ENCODE measurements at regions not wholly inside any gene's neighbourhood (a gene's known extent, or its start where the extent isn't known, plus 50 kb on each side); places are given as distances from the start of the nearest gene placed in this dataset.
"Not testable (repeated sequence)": the region's sequence is repeated elsewhere in the genome, so short reads cannot be mapped to it uniquely, and the experiment has no call there.

DNA sequence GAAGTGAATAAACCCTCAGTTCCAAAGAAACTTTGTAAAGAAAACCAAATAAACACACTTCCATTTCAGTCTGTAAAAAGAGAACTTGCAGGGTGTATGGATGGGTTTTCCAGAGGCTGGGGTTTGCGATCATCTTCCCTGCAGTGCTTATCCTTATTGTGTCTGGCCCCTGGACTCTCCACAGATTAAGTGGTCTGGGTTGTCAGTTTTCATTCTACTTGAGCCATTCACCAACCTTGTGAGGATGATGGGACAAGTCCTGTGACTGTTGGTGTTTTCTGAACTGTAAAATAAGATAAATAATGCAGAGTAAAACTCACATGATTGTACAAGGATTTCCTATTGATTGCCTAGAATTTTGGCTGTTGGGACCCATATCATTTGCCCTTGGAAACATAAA, 166.1 kb upstream of the MOCS2 start:
- DNase-seq (ENCODE audit: low spot score): no peak

DNA sequence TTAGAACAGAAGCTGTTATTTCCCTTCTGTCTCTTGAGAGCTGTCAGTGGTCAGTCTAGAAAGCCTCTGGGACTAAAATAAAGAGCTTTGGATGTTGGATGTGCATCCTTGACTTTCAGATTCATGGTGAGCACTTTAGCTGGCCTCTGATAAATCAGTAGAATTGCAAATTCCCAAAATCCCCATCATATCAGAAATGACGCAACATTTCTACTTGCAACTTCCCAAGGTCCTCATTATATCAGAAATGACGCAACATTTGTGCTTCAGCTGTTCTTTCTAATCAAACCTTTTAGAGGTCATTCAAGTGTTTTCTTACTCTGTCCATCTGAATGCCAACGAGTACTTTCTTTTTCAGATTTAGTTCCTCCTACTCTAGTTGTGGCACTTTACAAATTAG, 167.3 kb upstream of the MOCS2 start:
- no peak for DNase-seq (ENCODE audit: low spot score)

DNA sequence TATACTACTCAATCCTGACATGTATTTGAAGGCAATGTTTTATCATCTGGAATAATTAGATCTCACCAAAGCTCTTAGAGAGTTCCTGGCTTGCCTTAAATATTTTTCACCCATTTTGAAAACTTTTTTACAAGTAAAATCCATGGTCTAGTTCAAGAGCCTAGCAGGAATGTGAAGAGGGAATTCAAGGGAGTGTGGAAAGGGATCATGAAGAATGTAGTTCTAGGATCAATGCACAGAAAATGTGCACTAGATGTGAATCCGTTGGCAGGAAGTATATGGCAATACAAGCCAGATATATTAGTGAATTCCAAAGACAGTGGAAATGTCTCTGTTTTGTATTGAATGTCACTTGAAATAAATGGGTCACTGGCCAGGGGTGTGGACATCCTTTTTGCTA, 167.9 kb upstream of the MOCS2 start:
- DNase-seq (ENCODE audit: low spot score): no peak

DNA sequence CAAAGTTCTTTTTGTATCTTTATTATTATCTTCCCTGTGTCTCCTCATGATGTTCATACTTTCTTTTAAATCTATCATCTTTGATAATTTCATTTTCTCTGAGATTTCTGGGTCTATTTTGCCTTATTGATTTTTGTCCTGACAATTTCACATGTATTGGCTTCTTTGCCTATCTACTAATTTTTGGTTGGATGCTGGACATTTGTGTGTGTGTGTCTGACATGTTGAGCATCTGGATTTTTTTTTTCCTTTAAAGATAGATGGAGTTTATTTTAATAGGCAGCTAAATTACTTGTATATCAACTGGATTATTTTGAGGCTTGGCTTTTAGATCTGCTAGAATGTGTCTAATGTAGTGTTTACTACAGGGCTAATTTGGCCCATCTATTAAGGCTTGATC, 178.0 kb upstream of the MOCS2 start:
- DNase-seq (ENCODE audit: low spot score): no peak

DNA sequence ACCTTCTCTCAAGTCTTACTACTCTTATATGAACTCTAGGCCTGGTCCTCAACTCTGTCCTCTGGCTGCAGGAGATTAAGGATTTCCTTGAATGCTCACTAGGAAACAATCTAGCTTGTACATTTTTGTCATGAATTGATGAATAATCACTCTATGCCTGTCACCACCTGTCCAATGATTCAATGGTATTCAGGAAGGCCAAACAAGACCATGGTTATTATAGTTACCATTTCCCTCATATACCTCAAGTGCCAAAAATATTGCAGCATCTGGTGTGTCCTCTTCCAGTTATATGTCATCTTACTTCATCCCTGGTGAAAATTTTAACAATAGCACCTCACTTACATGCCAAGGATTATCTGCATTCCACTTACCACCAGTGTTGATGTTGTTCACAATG, 179.0 kb upstream of the MOCS2 start:
- no peak for DNase-seq (ENCODE audit: low spot score)

DNA sequence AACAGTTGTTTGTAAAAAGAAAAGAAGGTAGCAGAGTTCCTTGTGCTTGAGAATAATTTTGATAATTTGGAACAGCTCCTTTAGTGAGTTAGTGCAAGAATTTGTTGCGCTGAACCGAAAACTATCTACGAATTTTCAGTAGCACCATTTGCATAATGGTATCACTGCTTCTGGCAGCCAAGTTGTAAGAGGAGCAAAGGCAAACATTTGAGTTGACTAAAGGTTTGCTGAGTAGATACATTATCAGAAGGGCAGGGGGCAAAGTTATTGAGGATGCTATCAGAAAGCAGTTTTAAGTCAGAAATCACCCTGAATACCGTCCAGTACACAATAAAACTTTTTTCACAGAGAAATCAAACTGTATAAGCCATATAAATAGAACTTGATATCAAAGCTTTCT, 181.5 kb upstream of the MOCS2 start:
- DNase-seq (ENCODE audit: low spot score): peak; percentile 4

DNA sequence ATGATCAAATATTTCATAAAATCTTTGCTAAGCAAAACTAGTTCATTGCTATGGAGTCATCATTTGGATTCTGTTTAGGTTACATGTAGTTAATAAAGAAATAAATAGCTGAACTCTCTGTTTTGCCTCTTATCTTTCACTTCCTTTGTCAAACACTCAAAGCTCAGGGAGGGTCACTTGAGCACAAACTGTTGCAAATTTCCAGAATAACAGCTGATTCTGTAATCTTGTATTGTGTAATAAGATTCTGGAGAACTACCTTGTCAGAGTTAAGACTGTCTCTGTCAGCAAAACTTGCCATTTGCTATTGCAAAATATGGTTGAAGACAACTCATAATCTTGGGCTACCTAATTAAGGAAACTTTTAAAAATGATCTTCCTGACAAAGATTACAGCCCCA, 182.0 kb upstream of the MOCS2 start:
- DNase-seq (ENCODE audit: low spot score): no peak

DNA sequence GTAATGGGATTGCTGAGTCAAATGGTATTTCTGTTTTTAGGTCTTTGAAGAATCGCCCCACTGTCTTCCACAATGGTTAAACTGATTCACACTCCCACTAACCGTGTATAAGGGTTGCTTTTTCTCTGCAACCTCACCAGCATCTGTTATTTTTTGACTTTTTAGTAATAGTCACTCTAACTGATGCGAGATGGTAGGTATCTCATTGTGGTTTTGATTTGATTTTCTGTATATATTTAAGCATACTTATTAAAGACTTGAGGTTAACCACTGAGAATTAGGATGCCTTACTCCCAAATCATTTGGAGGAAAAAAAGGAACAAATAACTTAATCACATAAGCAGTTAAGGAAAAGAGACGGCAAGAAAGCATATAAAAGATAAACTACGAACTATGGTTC, 181.6 kb upstream of the FST start:
- no peak for DNase-seq (ENCODE audit: low spot score)

DNA sequence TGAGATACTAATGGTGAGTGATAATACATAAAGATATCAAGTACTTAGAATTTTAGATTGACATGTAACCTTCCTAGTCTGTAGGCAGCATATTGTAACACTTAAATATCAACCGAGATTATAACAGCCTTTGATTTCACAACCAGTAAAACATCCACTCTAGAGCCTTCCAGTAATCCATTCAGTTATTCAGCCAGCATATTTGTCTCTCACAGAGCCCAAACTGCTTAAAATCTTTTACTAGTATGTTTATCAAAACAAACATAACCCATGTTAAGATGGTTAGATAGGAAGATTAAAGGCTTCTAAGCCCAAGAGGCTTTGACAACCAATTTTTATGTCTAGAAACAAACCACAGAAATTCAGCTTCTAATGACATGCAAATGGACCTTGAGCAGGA, 177.9 kb upstream of the FST start:
- DNase-seq (ENCODE audit: low spot score): no peak

DNA sequence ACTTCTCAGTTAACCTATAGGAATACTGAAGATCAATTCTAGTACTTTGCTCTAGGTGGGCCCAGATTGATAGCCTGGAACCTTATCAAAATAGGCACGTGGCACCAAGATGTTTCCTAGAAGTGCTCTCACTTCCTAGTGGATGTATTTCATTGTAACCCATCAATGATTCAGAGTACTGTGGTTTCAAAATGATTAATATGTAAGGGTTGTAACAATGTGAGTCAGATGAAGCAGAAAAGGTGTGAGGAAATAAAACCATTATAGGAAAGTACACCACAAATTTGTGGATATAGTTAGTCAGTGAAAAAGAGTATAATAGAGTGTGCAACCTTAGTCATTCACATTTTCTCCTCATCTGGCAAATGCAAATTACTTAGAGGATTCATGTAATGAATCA, 177.3 kb upstream of the FST start:
- DNase-seq (ENCODE audit: low spot score): no peak

DNA sequence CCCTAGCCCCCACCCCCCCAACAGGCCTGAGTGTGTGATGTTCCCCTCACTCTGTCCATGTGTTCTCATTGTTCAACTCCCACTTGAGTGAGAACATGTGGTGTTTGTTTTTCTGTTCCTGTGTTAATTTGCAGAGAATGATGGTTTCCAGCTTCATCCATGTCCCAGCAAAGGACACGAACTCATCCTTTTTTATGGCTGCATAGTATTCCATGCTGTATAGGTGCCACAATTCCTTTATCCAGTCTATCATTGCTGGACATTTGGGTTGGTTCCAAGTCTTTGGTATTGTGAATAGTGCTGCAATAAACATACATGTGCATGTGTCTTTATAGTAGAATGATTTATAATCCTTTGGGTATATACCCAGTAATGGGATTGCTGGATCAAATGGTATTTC, 175.1 kb upstream of the FST start:
- DNase-seq (ENCODE audit: low spot score): not testable (repeated sequence)

DNA sequence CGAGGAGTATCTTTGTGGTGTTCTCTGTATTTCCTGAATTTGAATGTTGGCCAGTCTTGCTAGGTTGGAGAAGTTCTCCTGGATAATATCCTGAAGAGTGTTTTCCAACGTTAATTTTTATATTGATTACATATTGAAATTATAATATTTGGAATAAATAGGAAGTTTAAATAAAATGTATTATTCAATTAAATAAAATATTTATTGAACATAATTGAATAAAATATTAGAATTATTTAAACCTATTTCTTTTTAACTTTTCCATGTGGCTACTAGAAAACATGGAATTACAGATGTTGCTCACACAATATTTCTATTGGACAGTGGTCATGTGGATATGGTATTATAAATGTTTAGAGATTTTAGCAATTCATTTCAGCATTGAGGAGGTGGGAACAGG, 170.8 kb upstream of the FST start:
- DNase-seq (ENCODE audit: low spot score): no peak

DNA sequence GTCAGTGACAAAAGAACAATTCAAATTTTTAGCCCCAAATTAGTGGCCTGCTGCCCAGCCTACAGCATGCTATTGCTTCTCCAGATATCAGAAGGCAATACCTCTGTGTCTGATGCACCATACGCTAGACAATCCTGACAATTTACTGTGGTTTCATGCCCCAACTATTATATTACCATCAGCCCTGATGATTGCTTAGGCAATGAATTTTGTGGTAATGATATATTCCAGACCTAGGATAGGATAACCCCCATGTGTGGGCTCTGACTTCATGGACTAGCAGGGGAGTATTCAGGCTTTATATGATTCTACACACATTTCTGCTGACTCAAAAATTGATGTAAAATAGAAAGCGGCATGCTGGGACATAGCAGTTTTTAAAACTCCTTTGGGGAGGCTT, 168.7 kb upstream of the FST start:
- no peak for DNase-seq (ENCODE audit: low spot score)

DNA sequence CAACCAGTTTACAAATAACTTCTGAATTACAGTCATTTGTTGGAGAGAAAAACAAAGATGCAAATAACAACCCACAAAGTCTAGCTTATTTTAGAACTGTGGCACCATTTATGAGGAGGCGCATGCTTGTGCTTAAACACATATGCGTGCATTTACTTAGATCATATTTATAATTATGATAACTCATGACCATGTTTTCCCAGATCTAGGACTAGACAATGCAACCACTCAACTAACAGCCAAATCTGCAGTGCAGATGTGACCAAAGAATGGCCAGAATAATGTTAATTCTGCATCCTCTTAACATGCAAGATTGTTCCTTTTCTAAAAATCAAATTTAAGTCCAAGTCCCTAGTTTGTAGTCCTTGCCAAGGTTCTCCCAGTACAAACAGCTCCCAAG, 167.3 kb upstream of the FST start:
- no peak for DNase-seq (ENCODE audit: low spot score)

DNA sequence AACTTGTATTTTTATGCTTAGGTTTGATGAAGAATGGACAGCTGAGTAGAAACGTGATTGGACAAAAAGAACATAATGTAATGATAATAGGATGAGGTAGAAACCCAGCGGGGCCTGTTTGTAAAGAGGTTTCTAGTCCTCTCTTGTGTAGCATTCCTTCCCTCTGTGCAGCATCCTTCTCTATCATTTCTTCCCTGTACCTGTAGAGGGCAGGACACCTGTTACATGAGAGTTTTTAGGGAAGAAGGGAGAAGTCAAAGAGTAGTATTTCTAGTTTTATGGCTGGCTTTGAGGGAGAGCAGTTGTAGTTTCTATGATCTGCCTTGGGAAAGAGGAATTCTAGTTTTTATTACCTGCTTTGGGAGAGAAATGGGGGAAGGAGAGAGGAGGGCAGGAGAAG, 162.1 kb upstream of the FST start:
- DNase-seq (ENCODE audit: low spot score): no peak

DNA sequence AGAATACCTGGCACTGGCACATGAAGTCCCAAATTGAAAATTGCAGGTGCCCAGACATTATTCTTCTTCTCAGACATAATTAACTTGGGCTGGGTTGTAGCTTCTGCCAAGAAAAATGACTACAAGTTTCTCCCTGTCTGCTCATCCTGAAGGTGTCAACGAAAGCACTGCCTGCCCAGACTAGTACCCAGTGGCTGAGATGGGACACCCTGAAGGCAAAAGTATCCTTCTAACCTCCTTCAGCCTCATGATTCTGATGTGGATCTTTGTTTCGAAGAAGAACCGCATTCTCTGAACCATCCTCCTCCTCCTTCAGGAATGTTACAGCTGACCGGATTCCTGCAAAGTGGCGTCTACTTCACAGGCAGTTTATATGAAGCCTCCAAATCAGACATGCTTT, 161.1 kb upstream of the FST start:
- DNase-seq (ENCODE audit: low spot score): no peak

DNA sequence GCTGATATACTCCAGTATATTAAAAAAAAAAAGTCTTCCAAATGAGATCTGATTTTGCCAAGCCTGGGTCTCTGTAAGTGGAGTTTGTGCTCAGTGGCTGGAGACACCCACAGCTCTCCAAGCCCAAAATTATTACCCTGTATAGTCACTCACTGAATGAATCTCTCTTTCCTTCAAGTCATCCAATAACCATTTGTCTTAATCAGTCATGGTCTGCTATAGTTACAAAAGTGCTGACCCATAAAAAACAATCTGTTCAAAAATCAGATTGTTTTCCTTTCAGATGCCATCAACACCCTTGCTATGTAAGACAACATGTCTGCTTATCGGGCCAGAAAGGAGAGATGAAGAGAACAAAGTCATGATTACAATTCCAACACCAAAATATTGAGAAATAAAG, 159.4 kb upstream of the FST start:
- DNase-seq (ENCODE audit: low spot score): no peak

DNA sequence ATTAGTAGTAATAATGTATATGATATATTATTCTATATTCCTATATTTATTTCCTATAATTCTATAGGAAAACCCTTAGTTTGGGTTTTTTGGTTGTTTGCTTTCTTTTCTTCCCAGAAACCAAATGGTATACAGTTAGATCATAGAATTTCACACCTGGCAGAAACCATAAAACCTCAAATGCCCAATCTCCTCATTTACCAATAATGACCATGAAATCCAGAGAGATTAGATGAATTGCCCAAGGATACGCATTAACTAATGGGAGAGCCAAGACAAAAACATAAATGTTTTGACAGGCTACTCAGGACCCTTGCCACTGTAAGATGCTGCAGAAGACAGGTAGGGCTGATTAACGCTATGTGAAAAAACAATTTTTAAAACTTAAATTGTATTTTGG, 158.7 kb upstream of the FST start:
- no peak for DNase-seq (ENCODE audit: low spot score)

DNA sequence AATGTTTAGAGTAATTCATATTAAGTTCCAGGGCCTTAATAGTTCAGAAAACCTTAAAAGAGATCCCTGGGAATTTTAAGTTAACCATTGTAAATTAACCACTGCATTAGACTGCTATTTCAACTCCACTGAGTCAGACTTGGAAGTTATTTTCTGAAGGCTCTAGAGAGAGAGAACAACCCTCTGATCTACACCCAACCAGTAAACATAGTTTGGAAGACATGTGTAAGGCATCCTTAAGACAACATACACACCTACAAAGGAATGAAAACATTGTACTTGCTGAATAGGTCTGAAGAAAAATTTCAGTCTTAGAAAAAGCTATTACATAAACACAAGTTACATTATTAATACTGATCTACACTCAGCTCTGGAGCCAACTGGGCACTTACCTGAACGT, 158.2 kb upstream of the FST start:
- no peak for DNase-seq (ENCODE audit: low spot score)

DNA sequence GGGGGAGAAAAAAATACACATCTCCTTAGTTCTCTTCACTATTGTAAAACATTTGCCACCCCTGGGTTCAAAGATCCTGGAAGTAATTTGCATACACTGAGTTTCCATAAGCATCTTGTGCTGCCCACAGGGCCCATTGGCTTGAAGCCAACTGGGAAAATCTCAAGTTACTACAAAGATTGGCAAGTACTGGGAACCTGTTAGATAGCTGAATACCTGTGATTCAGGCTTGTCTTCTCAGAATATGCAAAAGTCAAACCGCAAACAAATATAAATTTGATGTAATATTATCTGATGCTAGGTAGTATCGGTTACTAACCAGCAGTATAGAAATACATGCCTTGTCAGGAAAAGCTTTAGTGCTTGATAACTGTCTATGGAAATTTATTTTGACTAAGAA, 156.9 kb upstream of the FST start:
- no peak for DNase-seq (ENCODE audit: low spot score)

DNA sequence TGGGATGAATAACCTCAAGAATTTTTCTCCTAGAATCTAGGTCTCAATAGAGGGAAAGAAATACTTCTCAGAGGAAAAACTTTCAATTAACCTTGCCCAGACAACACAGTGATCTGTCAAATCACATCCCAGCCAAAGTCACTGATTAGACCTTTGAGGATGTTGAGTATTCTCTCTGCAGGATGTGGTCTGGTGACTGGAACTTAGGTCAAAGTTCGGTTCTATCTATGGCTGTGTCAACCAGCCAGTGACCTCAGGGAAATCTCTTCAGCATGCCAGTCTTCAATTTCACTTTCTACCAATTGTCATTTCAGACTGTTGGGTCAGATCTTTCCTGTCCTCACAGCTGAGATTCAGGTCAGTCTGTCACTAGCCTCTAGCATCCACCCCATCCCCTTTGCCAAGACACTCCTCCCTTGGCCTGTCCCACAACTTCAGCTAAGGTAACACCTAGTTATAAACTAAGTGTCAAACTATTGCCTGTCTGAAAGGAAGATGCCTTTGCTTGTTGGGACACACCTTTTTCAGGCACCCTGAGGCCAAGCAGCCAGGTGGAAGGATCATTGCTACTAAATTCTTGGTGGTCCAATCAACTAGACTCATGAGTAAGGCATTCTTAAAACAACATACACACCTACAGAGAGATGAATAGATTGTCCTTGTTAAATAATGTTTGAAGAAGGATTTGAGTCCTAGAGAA, 156.3 kb upstream of the FST start:
- DNase-seq (ENCODE audit: low spot score): no peak

DNA sequence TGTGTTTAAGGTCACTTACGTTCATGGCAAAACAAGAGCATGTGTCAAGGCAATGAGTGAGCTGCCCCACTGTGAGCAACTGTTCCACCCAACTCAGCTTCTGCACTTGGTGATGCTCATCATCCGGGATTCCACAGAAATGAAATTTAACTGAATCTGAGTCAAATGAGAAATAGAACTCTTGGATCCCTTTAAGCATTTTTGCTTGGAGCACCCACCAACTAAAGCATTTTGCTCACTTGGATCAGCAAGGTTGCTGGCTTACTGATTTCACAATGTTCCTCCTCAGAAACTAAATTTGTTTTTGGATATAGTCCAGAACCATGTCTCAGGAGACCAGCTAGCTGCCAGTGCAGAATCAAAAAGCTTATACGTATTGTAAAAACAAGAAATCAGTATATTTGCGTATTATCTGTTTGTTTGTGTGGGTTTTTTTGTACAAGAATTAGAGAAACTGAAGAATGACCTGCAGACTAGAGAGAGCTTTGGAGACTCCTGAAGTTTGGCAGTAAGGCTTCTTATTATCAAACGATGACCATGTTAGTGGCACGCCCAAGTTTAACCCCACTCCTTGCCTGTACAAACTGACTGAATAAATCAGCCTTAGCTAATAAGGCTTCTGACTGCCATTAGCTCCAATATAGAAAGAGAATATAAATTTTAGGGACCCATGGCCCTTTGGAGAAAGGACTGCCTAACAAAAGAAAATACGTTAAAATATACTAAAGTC, 153.8 kb upstream of the FST start:
- no peak for DNase-seq (ENCODE audit: low spot score)

DNA sequence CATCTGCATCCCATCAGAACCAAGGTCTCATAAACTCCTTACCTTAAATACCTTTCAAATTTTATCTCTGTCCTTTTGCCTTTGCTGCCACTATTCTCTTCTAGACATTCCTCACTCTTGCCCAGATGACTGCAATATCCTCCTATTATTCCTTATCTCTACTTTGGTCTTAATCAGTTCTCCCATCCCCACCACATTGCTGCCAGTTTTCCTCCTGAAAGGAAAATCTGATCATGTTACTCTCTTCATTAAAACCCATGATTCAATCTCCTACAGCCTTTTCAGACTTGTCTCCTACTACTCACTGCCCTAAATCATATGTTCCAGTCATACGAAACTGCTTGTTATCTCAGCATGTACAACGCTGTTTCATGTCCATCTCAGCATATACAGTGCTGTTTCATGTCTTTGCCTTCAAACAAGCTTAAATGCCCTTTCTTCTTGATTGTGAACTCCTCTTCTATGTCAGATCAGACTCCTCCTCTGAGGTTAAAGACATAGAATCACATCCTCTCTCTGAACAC, 152.6 kb upstream of the FST start:
- DNase-seq (ENCODE audit: low spot score): no peak

DNA sequence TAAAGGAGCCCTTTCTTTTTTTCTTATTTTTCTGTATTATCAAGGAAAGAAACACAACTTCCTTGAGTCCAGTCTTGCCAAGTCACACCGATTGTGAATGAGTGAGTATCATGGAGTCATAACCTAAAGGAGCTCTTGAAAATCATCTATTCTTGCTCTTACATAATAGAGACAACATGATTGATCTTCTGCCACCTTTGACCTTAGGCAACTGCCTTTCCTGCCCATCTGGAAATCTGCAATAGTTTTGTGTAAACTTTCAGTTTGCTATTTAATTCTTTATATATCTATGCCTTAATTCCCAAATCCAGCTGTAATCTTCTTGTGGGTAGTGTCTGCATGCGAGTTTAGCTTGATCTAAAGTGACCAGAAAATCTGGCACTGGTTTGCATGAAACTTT, 149.9 kb upstream of the FST start:
- no peak for DNase-seq (ENCODE audit: low spot score)

Measured in HuH-7.5 (cell line).